ENCODE measurements at regions not wholly inside any gene's neighbourhood (a gene's known extent, or its start where the extent isn't known, plus 50 kb on each side); places are given as distances from the start of the nearest gene placed in this dataset.

DNA sequence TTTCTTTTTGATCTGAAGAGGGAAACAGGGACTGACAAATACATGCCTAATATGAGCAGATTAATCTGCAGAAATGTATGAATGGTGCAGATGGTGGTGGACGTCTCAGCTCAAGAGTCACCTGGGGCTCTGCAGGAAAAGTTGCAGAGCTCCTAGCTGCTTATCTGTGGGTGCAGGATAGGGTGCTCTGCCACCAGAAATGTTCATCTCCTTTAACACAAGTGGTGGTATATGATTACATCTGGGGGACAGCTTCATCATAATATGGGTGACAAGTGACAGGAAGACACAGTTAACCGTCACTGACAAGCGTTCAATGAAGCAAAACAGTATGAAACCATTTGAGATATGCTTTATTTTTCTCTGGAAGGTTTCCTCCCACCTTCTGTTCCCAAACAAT lies 121.2 kb upstream of the LINC00305 start:
- no peak for TF ChIP-seq POLR2A (IDR thresholded peaks at IDR 0.05)
- TF ChIP-seq, protein P1, sequence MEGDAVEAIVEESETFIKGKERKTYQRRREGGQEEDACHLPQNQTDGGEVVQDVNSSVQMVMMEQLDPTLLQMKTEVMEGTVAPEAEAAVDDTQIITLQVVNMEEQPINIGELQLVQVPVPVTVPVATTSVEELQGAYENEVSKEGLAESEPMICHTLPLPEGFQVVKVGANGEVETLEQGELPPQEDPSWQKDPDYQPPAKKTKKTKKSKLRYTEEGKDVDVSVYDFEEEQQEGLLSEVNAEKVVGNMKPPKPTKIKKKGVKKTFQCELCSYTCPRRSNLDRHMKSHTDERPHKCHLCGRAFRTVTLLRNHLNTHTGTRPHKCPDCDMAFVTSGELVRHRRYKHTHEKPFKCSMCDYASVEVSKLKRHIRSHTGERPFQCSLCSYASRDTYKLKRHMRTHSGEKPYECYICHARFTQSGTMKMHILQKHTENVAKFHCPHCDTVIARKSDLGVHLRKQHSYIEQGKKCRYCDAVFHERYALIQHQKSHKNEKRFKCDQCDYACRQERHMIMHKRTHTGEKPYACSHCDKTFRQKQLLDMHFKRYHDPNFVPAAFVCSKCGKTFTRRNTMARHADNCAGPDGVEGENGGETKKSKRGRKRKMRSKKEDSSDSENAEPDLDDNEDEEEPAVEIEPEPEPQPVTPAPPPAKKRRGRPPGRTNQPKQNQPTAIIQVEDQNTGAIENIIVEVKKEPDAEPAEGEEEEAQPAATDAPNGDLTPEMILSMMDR (IDR thresholded peaks at IDR 0.05) = no peak
- TF ChIP-seq POLR2AphosphoS5 (IDR thresholded peaks at IDR 0.05; ENCODE audit: insufficient read depth in 1 of 2, low read depth in 1 of 2) = no peak

DNA sequence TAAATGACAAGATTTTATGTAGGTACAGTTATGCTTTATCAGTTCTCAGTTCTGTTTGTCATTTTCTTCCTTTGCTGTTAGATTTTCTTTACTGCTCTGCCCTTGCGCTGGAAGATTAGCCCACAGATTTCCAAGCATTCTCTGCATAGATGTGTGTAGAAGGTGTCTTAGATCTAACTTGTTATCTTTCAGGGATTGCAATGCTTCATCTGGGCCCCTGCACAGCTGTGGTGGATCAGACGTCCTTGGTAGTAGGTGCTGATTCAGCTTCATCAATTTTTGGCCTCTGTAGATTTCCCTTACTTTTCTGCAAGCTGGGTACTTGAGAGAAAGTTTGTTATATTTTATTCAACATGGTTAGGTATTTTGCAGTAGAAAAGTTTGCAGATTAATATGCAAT lies 115.3 kb upstream of the LINC00305 start:
- DNase-seq (ENCODE audit: extremely low spot score in 2 of 2) = no peak
- TF ChIP-seq POLR2A (IDR thresholded peaks at IDR 0.05) (no peak), POLR2AphosphoS5 (IDR thresholded peaks at IDR 0.05; ENCODE audit: insufficient read depth in 1 of 2, low read depth in 1 of 2) (no peak)
- TF ChIP-seq, protein P1 (IDR thresholded peaks at IDR 0.05) = no peak
- intact Hi-C loops (cut with DNase I) = no loop called here

More for the DNA sequence above, 121.2 kb upstream of the LINC00305 start:
- Histone ChIP-seq H3K36me3 (no peaks in the 10 kb centered on the region), H3K27ac (no peak overlapping the region), H3K4me1 (no peaks in the 10 kb centered on the region), H3K9me3 (no peaks in the 10 kb centered on the region), H3K27me3 (no peaks in the 10 kb centered on the region), H3K4me3 (no peak overlapping the region)
- intact Hi-C loops (cut with DNase I) = no loop called here
- DNase-seq (ENCODE audit: extremely low spot score in 2 of 2) = no peak

GRCh38 chr18:64260810-64261209 lies 111.9 kb upstream of the LINC00305 start:
- H3K9me3 ChIP-seq = no peaks in the 10 kb centered on the region
- H3K4me3 ChIP-seq = no peak overlapping the region
- intact Hi-C loops (cut with DNase I) = no loop called here
- H3K27me3 ChIP-seq = no peaks in the 10 kb centered on the region
- TF ChIP-seq POLR2A (IDR thresholded peaks at IDR 0.05) (no peak), POLR2AphosphoS5 (IDR thresholded peaks at IDR 0.05; ENCODE audit: insufficient read depth in 1 of 2, low read depth in 1 of 2) (no peak)
- TF ChIP-seq, protein P1 (IDR thresholded peaks at IDR 0.05) = no peak
- no peak overlapping the region for H3K27ac ChIP-seq
- no peaks in the 10 kb centered on the region for H3K36me3 ChIP-seq
- H3K4me1 ChIP-seq = no peaks in the 10 kb centered on the region
- DNase-seq (ENCODE audit: extremely low spot score in 2 of 2) = no peak

More for the DNA sequence above, 115.3 kb upstream of the LINC00305 start:
- no peaks in the 10 kb centered on the region for H3K9me3 ChIP-seq
- no peaks in the 10 kb centered on the region for H3K36me3 ChIP-seq
- no peak overlapping the region for H3K27ac ChIP-seq
- H3K4me1 ChIP-seq = no peaks in the 10 kb centered on the region
- H3K4me3 ChIP-seq = no peak overlapping the region
- no peaks in the 10 kb centered on the region for H3K27me3 ChIP-seq

- Histone ChIP-seq H3K36me3 (no peaks in the 10 kb centered on the region), H3K9me3 (no peaks in the 10 kb centered on the region), H3K27ac (no peak overlapping the region), H3K4me1 (no peaks in the 10 kb centered on the region), H3K27me3 (no peaks in the 10 kb centered on the region), H3K4me3 (no peak overlapping the region)
- intact Hi-C loops (cut with DNase I) = no loop called here
- no peak for DNase-seq (ENCODE audit: extremely low spot score in 2 of 2)
- TF ChIP-seq, protein P1 (IDR thresholded peaks at IDR 0.05) = no peak
- TF ChIP-seq POLR2A (IDR thresholded peaks at IDR 0.05) (no peak), POLR2AphosphoS5 (IDR thresholded peaks at IDR 0.05; ENCODE audit: insufficient read depth in 1 of 2, low read depth in 1 of 2) (no peak)
Measured at GRCh38 chr18:64259871-64260270, 111.0 kb upstream of the LINC00305 start.

DNA sequence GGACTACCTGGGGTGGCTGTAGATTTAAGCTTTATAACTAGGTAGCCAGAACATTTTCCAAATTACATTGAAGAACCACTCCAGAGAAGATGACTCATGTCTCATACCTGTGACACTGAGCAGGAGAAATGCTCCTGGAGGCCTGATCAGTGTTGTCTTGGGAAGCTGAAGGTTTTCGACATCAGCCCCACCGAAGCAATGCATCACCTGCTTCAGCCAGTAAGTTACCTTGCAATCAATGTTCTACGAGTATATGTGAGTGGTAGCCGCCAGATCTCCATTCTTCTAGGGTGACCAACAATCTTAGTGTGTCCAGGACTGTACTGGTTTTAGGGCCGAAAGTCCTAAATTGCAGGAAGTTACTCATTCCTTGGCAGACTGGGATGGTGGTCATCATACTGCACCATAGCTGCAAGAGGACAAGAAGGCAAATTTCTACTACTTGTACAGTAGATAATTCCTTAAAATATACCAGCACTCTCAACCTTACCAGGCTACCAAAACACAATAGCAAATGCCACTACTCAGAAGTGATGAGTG lies 109.3 kb upstream of the LINC00305 start:
- Histone ChIP-seq H3K27ac (no peak overlapping the region), H3K9me3 (no peaks in the 10 kb centered on the region), H3K27me3 (no peaks in the 10 kb centered on the region), H3K4me1 (no peaks in the 10 kb centered on the region), H3K36me3 (no peaks in the 10 kb centered on the region), H3K4me3 (no peak overlapping the region)
- DNase-seq (ENCODE audit: extremely low spot score in 2 of 2) = no peak
- TF ChIP-seq, protein P1 (IDR thresholded peaks at IDR 0.05) = no peak
- TF ChIP-seq POLR2AphosphoS5 (IDR thresholded peaks at IDR 0.05; ENCODE audit: insufficient read depth in 1 of 2, low read depth in 1 of 2) = no peak
- no peak for TF ChIP-seq POLR2A (IDR thresholded peaks at IDR 0.05)
- intact Hi-C loops (cut with DNase I) = no loop called here
